SK-N-SH (cell line): ENCODE measurements at regions not wholly inside any gene's neighbourhood (a gene's known extent, or its start where the extent isn't known, plus 50 kb on each side); places are given as distances from the start of the nearest gene placed in this dataset.

Experiments
- CTCF ChIA-PET: fragments of 300-600, 350-600 bp; formaldehyde crosslinking; extraction: SDS; loops from one replicate; lab custom pipeline; 2021; lab: Yijun Ruan, JAX
- POLR2A ChIA-PET: fragments of 350-600 bp; sonication (Branson Sonifier 250); formaldehyde crosslinking; extraction: SDS; loops from one replicate; lab custom pipeline; 2020; ENCODE audit warnings: antibody characterized with exemption, inconsistent platforms; lab: Yijun Ruan, JAX
- DNase-seq: peaks from one replicate; pipeline ENCODE4 v3.0.0; 2012
- H2AFZ ChIP-seq: fragments of 200-600 bp; sonication (generic); 2 replicates; pipeline ENCODE4 v1.8.1; 2016; ENCODE audit warnings: antibody characterized with exemption, mild to moderate bottlenecking, low read depth
- H3F3A ChIP-seq: fragments of 200-600 bp; sonication (generic); replicated peaks from 2 replicates; pipeline ENCODE3; 2016; ENCODE audit warnings: antibody characterized with exemption, mild to moderate bottlenecking; ENCODE audit not compliant: insufficient read depth
- H3K27ac ChIP-seq, 2 experiments: fragments of 200-500 bp in 1 of 2; fragments of 200-600 bp in 1 of 2; sonication (Bioruptor generic) in 1 of 2; sonication (generic), shearing (Covaris generic) in 1 of 2; 2 replicates each; pipeline versions ENCODE4 v1.5.1 to v1.6.1; 2014 to 2016; ENCODE audit warnings: low read depth in 2 of 2, inconsistent platforms in 1 of 2, low read length in 1 of 2, mild to moderate bottlenecking in 1 of 2, mixed read lengths in 1 of 2
- H3K27me3 ChIP-seq: fragments of 200-600 bp; sonication (generic), shearing (Covaris generic); 2 replicates; pipeline ENCODE4 v1.6.1; 2016; ENCODE audit warnings: mixed run types; ENCODE audit not compliant: insufficient read depth
- H3K36me3 ChIP-seq, 2 experiments: fragments of 200-500 bp in 1 of 2; fragments of 200-600 bp in 1 of 2; sonication (Bioruptor generic) in 1 of 2; sonication (generic) in 1 of 2; replicated peaks in 1 of 2; 2 replicates each; pipeline versions ENCODE3 to v1.5.1; 2014 to 2016; ENCODE audit warnings: low read length in 1 of 2, mild to moderate bottlenecking in 1 of 2; ENCODE audit not compliant: insufficient read depth in 2 of 2, control insufficient read depth in 1 of 2
- H3K4me1 ChIP-seq, 2 experiments: fragments of 200-500 bp in 1 of 2; fragments of 200-600 bp in 1 of 2; sonication (Bioruptor generic) in 1 of 2; sonication (generic), shearing (Covaris generic) in 1 of 2; 2 replicates each; pipeline versions ENCODE4 v1.5.1 to v1.6.1; 2014 to 2016; ENCODE audit warnings: low read depth in 1 of 2, low read length in 1 of 2, mixed run types in 1 of 2; ENCODE audit not compliant: insufficient read depth in 2 of 2, control insufficient read depth in 1 of 2
- H3K4me2 ChIP-seq: fragments of 200-600 bp; sonication (generic), shearing (Covaris generic); 2 replicates; pipeline ENCODE4 v1.6.1; 2017; ENCODE audit warnings: mixed run types
- H3K4me3 ChIP-seq, 2 experiments: fragments of 200-500 bp in 1 of 2; fragments of 200-600 bp in 1 of 2; sonication (Bioruptor generic) in 1 of 2; sonication (generic), shearing (Covaris generic) in 1 of 2; 2 replicates each; pipeline versions ENCODE4 v1.5.1 to v1.8.1; 2014 to 2016; ENCODE audit warnings: low read depth in 2 of 2, inconsistent platforms in 1 of 2, low read length in 1 of 2, mild to moderate bottlenecking in 1 of 2, mixed read lengths in 1 of 2, moderate library complexity in 1 of 2
- H3K79me2 ChIP-seq: fragments of 200-600 bp; sonication (generic); 2 replicates; pipeline ENCODE4 v1.8.1; 2017; ENCODE audit warnings: mild to moderate bottlenecking; ENCODE audit not compliant: insufficient read depth
- H3K9ac ChIP-seq: fragments of 200-600 bp; sonication (generic); 2 replicates; pipeline ENCODE4 v1.6.1; 2017; ENCODE audit warnings: mixed run types
- H3K9me2 ChIP-seq: fragments of 200-600 bp; sonication (generic); 2 replicates; pipeline ENCODE4 v1.6.1; 2017; ENCODE audit warnings: mixed run types
- H3K9me3 ChIP-seq: fragments of 200-600 bp; sonication (generic); 2 replicates; pipeline ENCODE4 v1.6.1; 2017; ENCODE audit warnings: mixed run types, mild to moderate bottlenecking, moderate library complexity
- H4K20me1 ChIP-seq: fragments of 200-600 bp; sonication (generic); 2 replicates; pipeline ENCODE4 v1.6.1; 2017; ENCODE audit warnings: mild to moderate bottlenecking, mixed run types; ENCODE audit not compliant: insufficient read depth
- CHD2 ChIP-seq: fragments of 150-350 bp; IDR thresholded peaks from 2 replicates; pipeline ENCODE4 v1.6.1; 2018; ENCODE audit warnings: low read length; ENCODE audit not compliant: partially characterized antibody
- EZH2phosphoT487 ChIP-seq: fragments of 200-600 bp; sonication (generic); IDR thresholded peaks from 2 replicates; pipeline ENCODE4 v1.6.1; 2017; ENCODE audit warnings: low read depth, mixed run types, mild to moderate bottlenecking, antibody characterized with exemption, moderate library complexity, borderline replicate concordance
- FOSL2 ChIP-seq: IDR thresholded peaks from 2 replicates; pipeline ENCODE4 v1.4.0; 2012; ENCODE audit warnings: low read depth, mild to moderate bottlenecking, moderate library complexity, borderline replicate concordance
- FOXJ3 ChIP-seq: sonication (generic); formaldehyde crosslinking; IDR thresholded peaks from 2 replicates; pipeline ENCODE4 v1.5.1; 2020; ENCODE audit warnings: mild to moderate bottlenecking, missing genetic modification reagents
- MAX ChIP-seq: IDR thresholded peaks from 2 replicates; pipeline ENCODE4 v1.4.0; 2012; ENCODE audit warnings: low read depth
- MEF2A ChIP-seq: IDR thresholded peaks from 2 replicates; pipeline ENCODE4 v1.4.0; 2012; ENCODE audit warnings: low read depth, borderline replicate concordance
- NFIC ChIP-seq: IDR thresholded peaks from 2 replicates; pipeline ENCODE4 v1.4.0; 2012; ENCODE audit warnings: borderline replicate concordance
- NRF1 ChIP-seq: IDR thresholded peaks from 2 replicates; pipeline ENCODE4 v1.6.1; 2012; ENCODE audit warnings: low read depth, mild to moderate bottlenecking, low read length
- SMC3 ChIP-seq: IDR thresholded peaks from 2 replicates; pipeline ENCODE4 v1.6.1; 2012; ENCODE audit warnings: low read depth, low read length, improper control_type of control experiment
- TAF1 ChIP-seq: IDR thresholded peaks from 2 replicates; pipeline ENCODE4 v1.6.1; 2012; ENCODE audit warnings: low read depth, mild to moderate bottlenecking, low read length, moderate library complexity, borderline replicate concordance
- TCF12 ChIP-seq: IDR thresholded peaks from 2 replicates; pipeline ENCODE4 v1.4.0; 2012
- WGBS: methylation state at CpG from one replicate; pipeline ENCODE4 v1.1.6; 2017; ENCODE audit warnings: low lambda C conversion rate; 5-methylcytosine and 5-hydroxymethylcytosine counted together
- TF ChIP-seq, protein P1 (sequence below): IDR thresholded peaks from 2 replicates; pipeline ENCODE4 v1.4.0; 2012; ENCODE audit warnings: low read depth, borderline replicate concordance
- TF ChIP-seq, protein P2 (sequence below): fragments of 150-350 bp; IDR thresholded peaks from 2 replicates; pipeline ENCODE4 v1.6.1; 2017; ENCODE audit warnings: antibody characterized with exemption, low read length, low read depth, borderline replicate concordance
- TF ChIP-seq, protein P3 (sequence below): fragments of 150-350 bp; IDR thresholded peaks from 2 replicates; pipeline ENCODE4 v1.6.1; 2016; ENCODE audit warnings: mild to moderate bottlenecking, low read depth, low read length
- TF ChIP-seq, protein P4 (sequence below): IDR thresholded peaks from 2 replicates; pipeline ENCODE4 v1.6.1; 2012; ENCODE audit warnings: mild to moderate bottlenecking, low read depth, low read length, moderate library complexity

DNA sequence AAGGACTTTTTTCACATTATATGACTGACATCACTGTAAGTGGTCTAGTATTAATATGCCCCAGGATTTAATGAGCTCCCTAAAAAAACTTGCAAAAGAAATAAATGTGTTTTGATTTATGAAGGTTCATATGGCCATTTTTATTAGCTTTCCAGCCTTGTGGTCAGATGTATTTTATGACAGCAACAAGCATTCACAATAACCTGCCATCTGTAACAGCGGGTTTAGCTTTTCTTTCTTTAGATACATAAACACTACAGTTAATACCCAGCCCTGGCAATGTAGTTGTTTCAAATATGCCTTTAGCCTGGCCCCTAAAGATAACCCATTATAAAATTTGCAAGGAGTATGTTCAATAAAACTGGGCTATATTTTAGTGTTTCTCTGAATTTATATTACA, 1063.8 kb downstream of the SOCS6 start:
- DNase-seq: no peak
- Histone ChIP-seq H3K4me2 (no peak overlapping the region), H3K9me3 (no peaks in the 10 kb centered on the region), H3K27ac (no peak overlapping the region), H3K27me3 (no peaks in the 10 kb centered on the region), H3F3A (no peaks in the 10 kb centered on the region), H3K36me3 (no peaks in the 10 kb centered on the region), H3K79me2 (no peaks in the 10 kb centered on the region), H3K9me2 (no peaks in the 10 kb centered on the region), H2AFZ (no peak overlapping the region), H3K4me1 (no peaks in the 10 kb centered on the region), H3K4me3 (no peak overlapping the region), H3K9ac (no peak overlapping the region), H4K20me1 (no peaks in the 10 kb centered on the region)
- POLR2A ChIA-PET: no interaction called here
- TF ChIP-seq EZH2phosphoT487 (no peak), MEF2A (no peak), MAX (no peak), CHD2 (no peak), NRF1 (no peak), SMC3 (no peak), NFIC (no peak), FOXJ3 (CRISPR knock-in tag) (no peak)
- TF ChIP-seq, protein P1, sequence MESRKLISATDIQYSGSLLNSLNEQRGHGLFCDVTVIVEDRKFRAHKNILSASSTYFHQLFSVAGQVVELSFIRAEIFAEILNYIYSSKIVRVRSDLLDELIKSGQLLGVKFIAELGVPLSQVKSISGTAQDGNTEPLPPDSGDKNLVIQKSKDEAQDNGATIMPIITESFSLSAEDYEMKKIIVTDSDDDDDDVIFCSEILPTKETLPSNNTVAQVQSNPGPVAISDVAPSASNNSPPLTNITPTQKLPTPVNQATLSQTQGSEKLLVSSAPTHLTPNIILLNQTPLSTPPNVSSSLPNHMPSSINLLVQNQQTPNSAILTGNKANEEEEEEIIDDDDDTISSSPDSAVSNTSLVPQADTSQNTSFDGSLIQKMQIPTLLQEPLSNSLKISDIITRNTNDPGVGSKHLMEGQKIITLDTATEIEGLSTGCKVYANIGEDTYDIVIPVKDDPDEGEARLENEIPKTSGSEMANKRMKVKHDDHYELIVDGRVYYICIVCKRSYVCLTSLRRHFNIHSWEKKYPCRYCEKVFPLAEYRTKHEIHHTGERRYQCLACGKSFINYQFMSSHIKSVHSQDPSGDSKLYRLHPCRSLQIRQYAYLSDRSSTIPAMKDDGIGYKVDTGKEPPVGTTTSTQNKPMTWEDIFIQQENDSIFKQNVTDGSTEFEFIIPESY: no peak
- TF ChIP-seq, protein P2, sequence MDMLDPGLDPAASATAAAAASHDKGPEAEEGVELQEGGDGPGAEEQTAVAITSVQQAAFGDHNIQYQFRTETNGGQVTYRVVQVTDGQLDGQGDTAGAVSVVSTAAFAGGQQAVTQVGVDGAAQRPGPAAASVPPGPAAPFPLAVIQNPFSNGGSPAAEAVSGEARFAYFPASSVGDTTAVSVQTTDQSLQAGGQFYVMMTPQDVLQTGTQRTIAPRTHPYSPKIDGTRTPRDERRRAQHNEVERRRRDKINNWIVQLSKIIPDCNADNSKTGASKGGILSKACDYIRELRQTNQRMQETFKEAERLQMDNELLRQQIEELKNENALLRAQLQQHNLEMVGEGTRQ: no peak
- TF ChIP-seq, protein P3, sequence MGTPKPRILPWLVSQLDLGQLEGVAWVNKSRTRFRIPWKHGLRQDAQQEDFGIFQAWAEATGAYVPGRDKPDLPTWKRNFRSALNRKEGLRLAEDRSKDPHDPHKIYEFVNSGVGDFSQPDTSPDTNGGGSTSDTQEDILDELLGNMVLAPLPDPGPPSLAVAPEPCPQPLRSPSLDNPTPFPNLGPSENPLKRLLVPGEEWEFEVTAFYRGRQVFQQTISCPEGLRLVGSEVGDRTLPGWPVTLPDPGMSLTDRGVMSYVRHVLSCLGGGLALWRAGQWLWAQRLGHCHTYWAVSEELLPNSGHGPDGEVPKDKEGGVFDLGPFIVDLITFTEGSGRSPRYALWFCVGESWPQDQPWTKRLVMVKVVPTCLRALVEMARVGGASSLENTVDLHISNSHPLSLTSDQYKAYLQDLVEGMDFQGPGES: no peak
- 94% methylated on average over 1 of the region's 1 CpG for WGBS
- CTCF ChIA-PET: no interaction called here

DNA sequence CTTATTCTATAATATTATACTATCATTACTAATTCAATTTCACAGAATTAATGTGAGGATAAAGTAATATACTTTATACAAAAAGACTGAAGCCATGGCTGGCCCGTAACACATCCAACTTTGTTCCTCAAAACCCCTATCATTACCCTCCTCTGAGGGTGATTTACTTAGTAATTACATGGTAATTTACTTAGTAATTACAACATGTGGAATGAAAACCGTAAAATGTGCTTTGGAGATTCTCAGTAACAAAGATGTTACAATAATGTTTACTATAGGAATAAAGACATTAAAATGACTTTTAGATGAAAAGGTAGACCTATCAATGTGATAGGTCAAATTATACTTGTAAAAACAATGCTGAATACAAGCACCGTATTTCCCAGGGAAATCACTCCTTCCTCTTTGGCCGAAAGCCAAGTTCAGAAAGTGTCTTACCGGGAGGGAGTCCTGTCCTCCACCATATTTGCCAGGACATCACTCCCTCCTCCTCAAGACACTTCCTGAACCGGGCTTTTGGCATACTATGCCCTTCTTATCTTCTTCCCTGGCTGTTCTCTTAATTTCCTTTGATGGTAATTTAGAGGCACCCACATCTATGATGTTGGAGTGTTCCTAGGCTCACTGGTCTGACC, 1047.8 kb downstream of the SOCS6 start:
- no peaks in the 10 kb centered on the region for H3K36me3 ChIP-seq
- H4K20me1 ChIP-seq: no peaks in the 10 kb centered on the region
- H2AFZ ChIP-seq: no peak overlapping the region
- WGBS: 82% methylated on average over 6 of the region's 6 CpGs
- H3K27ac ChIP-seq: no peak overlapping the region
- DNase-seq: no peak
- no peak overlapping the region for H3K9ac ChIP-seq
- ChIA-PET POLR2A (no interaction called here), CTCF (no interaction called here)
- no peaks in the 10 kb centered on the region; the same call in 1 of the 2 replicates for H3K9me2 ChIP-seq
- no peak overlapping the region for H3K4me2 ChIP-seq
- H3K4me3 ChIP-seq: no peak overlapping the region
- H3K79me2 ChIP-seq: no peaks in the 10 kb centered on the region
- no peaks in the 10 kb centered on the region for H3K27me3 ChIP-seq
- H3F3A ChIP-seq: no peaks in the 10 kb centered on the region
- no peaks in the 10 kb centered on the region for H3K4me1 ChIP-seq
- H3K9me3 ChIP-seq: no peaks in the 10 kb centered on the region
- no peak for TF ChIP-seq FOSL2
- TF ChIP-seq FOXJ3 (CRISPR knock-in tag): no peak
- TF ChIP-seq, protein P4, sequence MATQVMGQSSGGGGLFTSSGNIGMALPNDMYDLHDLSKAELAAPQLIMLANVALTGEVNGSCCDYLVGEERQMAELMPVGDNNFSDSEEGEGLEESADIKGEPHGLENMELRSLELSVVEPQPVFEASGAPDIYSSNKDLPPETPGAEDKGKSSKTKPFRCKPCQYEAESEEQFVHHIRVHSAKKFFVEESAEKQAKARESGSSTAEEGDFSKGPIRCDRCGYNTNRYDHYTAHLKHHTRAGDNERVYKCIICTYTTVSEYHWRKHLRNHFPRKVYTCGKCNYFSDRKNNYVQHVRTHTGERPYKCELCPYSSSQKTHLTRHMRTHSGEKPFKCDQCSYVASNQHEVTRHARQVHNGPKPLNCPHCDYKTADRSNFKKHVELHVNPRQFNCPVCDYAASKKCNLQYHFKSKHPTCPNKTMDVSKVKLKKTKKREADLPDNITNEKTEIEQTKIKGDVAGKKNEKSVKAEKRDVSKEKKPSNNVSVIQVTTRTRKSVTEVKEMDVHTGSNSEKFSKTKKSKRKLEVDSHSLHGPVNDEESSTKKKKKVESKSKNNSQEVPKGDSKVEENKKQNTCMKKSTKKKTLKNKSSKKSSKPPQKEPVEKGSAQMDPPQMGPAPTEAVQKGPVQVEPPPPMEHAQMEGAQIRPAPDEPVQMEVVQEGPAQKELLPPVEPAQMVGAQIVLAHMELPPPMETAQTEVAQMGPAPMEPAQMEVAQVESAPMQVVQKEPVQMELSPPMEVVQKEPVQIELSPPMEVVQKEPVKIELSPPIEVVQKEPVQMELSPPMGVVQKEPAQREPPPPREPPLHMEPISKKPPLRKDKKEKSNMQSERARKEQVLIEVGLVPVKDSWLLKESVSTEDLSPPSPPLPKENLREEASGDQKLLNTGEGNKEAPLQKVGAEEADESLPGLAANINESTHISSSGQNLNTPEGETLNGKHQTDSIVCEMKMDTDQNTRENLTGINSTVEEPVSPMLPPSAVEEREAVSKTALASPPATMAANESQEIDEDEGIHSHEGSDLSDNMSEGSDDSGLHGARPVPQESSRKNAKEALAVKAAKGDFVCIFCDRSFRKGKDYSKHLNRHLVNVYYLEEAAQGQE: no peak
- TF ChIP-seq EZH2phosphoT487: no peak
- TF ChIP-seq, protein P2: no peak
- no peak for TF ChIP-seq MAX
- TF ChIP-seq TCF12: no peak
- no peak for TF ChIP-seq TAF1
